C4-2B (cell line): ENCODE measurements at regions not wholly inside any gene's neighbourhood (a gene's known extent, or its start where the extent isn't known, plus 50 kb on each side); places are given as distances from the start of the nearest gene placed in this dataset.

ENCODE experiments used
- ZFX ChIP-seq: fragments of 450-650 bp; IDR thresholded peaks from 2 replicates; pipeline ENCODE4 v1.6.1; 2017
- TF ChIP-seq, protein P1 (sequence below): fragments of 450-650 bp; conservative IDR thresholded peaks from 2 replicates; pipeline ENCODE4 v1.5.1; 2017; ENCODE audit warnings: mild to moderate bottlenecking

DNA sequence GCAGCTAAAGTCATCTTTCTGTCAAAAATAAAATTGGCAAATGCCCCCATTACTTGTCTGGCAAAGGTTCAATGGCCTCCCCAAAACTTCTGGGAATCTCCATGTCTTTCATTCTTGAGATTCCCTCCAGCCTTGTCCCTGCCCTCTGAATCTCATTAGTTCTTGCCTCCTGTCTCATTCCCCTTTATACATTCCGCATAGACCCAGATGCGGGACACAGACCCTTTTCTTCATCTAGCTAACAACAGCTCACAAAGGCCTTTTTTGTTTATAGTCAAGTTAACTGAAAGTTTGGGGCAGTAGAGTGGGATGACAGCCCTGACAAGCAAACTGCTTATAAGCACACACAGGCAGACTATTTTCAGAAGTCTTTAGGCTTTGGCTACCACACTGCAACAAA is 306.1 kb upstream of the FAM241A start:
- TF ChIP-seq, protein P1, sequence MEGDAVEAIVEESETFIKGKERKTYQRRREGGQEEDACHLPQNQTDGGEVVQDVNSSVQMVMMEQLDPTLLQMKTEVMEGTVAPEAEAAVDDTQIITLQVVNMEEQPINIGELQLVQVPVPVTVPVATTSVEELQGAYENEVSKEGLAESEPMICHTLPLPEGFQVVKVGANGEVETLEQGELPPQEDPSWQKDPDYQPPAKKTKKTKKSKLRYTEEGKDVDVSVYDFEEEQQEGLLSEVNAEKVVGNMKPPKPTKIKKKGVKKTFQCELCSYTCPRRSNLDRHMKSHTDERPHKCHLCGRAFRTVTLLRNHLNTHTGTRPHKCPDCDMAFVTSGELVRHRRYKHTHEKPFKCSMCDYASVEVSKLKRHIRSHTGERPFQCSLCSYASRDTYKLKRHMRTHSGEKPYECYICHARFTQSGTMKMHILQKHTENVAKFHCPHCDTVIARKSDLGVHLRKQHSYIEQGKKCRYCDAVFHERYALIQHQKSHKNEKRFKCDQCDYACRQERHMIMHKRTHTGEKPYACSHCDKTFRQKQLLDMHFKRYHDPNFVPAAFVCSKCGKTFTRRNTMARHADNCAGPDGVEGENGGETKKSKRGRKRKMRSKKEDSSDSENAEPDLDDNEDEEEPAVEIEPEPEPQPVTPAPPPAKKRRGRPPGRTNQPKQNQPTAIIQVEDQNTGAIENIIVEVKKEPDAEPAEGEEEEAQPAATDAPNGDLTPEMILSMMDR = no peak
- TF ChIP-seq ZFX = no peak
